Cardiac fibroblast (primary cell): ENCODE measurements at regions not wholly inside any gene's neighbourhood (a gene's known extent, or its start where the extent isn't known, plus 50 kb on each side); places are given as distances from the start of the nearest gene placed in this dataset.
"Not testable (repeated sequence)": the region's sequence is repeated elsewhere in the genome, so short reads cannot be mapped to it uniquely, and the experiment has no call there.

Experiments
- DNase-seq, 2 donors: peaks; one replicate each; pipeline versions ENCODE4 v3.0.0 to v3.0.0-alpha.2; 2010; ENCODE audit warnings: low read depth in 2 of 2
- H3K4me3 ChIP-seq, 2 donors: replicated peaks in 1 of 2; 1 replicate in 1 of 2; 2 replicates in 1 of 2; pipeline ENCODE4 v1.5.1; 2011; ENCODE audit warnings: low read depth in 2 of 2, low read length in 2 of 2, mild to moderate bottlenecking in 2 of 2, moderate library complexity in 1 of 2
- CTCF ChIP-seq: IDR thresholded peaks from one replicate; pipeline ENCODE4 v1.5.1; 2011; ENCODE audit warnings: low read depth, mild to moderate bottlenecking, low read length, inconsistent platforms

- no peak for TF ChIP-seq CTCF
- DNase-seq, result no peak
- H3K4me3 ChIP-seq, result no peak overlapping the region
Measured at GRCh38 chr1:189253601-189254350, 1223.9 kb downstream of the BRINP3 start.

- not testable (repeated sequence) for H3K4me3 ChIP-seq, DNase-seq
Measured at GRCh38 chr1:189261128-189261527, 1216.5 kb downstream of the BRINP3 start.

GRCh38 chr1:189269011-189269410 lies 1208.7 kb downstream of the BRINP3 start:
- peak; percentile 10 to 15 for DNase-seq
- no peak overlapping the region for H3K4me3 ChIP-seq
- TF ChIP-seq CTCF, result no peak

- H3K4me3 ChIP-seq, result no peak overlapping the region
- no peak for DNase-seq
- TF ChIP-seq CTCF, result no peak
Measured at GRCh38 chr1:189274267-189274666, 1203.4 kb downstream of the BRINP3 start.

- TF ChIP-seq CTCF, result no peak
- peak in 1 of 2 donors; percentile 5 for DNase-seq
- H3K4me3 ChIP-seq, result no peak overlapping the region
Measured at GRCh38 chr1:189275796-189276195, 1201.9 kb downstream of the BRINP3 start.

- no peak for DNase-seq
- no peak for TF ChIP-seq CTCF
- no peak overlapping the region for H3K4me3 ChIP-seq
Measured at GRCh38 chr1:189289346-189289745, 1188.3 kb downstream of the BRINP3 start.

- DNase-seq, result no peak
- no peak for TF ChIP-seq CTCF
- no peak overlapping the region for H3K4me3 ChIP-seq
Measured at GRCh38 chr1:189301235-189301634, 1176.4 kb downstream of the BRINP3 start.
